CD4-positive, alpha-beta T cell (primary cell): ENCODE measurements at regions not wholly inside any gene's neighbourhood (a gene's known extent, or its start where the extent isn't known, plus 50 kb on each side); places are given as distances from the start of the nearest gene placed in this dataset.

Source experiments
- ATAC-seq: fragments of 200-7000 bp; cut with Tn5 transposase; one replicate; pipeline ENCODE4 v1.10.0; 2022; ENCODE audit warnings: mild to moderate bottlenecking; ENCODE audit not compliant: poor library complexity
- CTCF ChIA-PET: fragments of 350-600 bp; sonication (Branson Sonifier 250); formaldehyde crosslinking; loops from one replicate; lab custom pipeline; 2021; ENCODE audit warnings: antibody characterized with exemption, inconsistent platforms; lab: Charles Lee
- POLR2A ChIA-PET: fragments of 350-600 bp; sonication (Branson Sonifier 250); formaldehyde crosslinking; loops from one replicate; lab custom pipeline; 2021; ENCODE audit warnings: antibody characterized with exemption, inconsistent platforms; lab: Charles Lee
- DNase-seq, 14 experiments: peaks; one replicate each; pipeline ENCODE4 v3.0.0-alpha.2; 2013 to 2020; ENCODE audit warnings: mixed read lengths in 2 of 14
- H3K27ac ChIP-seq, 2 donors: one replicate each; pipeline versions ENCODE4 v1.5.1 to v1.7.0; 2013; ENCODE audit warnings: low read length in 2 of 2, low read depth in 1 of 2, mild to moderate bottlenecking in 1 of 2
- H3K27me3 ChIP-seq, 2 experiments: 1 replicate in 1 of 2; 2 replicates in 1 of 2; pipeline versions ENCODE4 v1.6.1 to v1.7.0; 2013; ENCODE audit warnings: low read length in 2 of 2, control low read depth in 1 of 2, mild to moderate bottlenecking in 1 of 2, moderate library complexity in 1 of 2; ENCODE audit not compliant: insufficient read depth in 2 of 2, control insufficient read depth in 1 of 2
- H3K36me3 ChIP-seq: one replicate; pipeline ENCODE4 v1.6.1; 2013; ENCODE audit warnings: low read length, control low read depth; ENCODE audit not compliant: insufficient read depth
- H3K4me1 ChIP-seq: one replicate; pipeline ENCODE4 v1.6.1; 2013; ENCODE audit warnings: low read length, control low read depth; ENCODE audit not compliant: insufficient read depth
- H3K4me3 ChIP-seq: one replicate; pipeline ENCODE4 v1.5.1; 2013; ENCODE audit warnings: mild to moderate bottlenecking, low read length, moderate library complexity
- H3K9me3 ChIP-seq, 2 experiments: 1 replicate in 1 of 2; 2 replicates in 1 of 2; pipeline versions ENCODE4 v1.6.1 to v1.7.0; 2013; ENCODE audit warnings: low read length in 2 of 2, mild to moderate bottlenecking in 2 of 2, control low read depth in 1 of 2, moderate library complexity in 1 of 2; ENCODE audit not compliant: control insufficient read depth in 1 of 2, insufficient read depth in 1 of 2
- H3K27ac Mint-ChIP-seq: one replicate; pipeline ENCODE4 v1.8.0; 2020; ENCODE audit warnings: mixed read lengths
- H3K27me3 Mint-ChIP-seq: one replicate; pipeline ENCODE4 v1.8.0; 2021; ENCODE audit warnings: mixed read lengths
- H3K36me3 Mint-ChIP-seq: one replicate; pipeline ENCODE4 v1.8.0; 2021; ENCODE audit warnings: low read depth, mixed read lengths
- H3K4me1 Mint-ChIP-seq: one replicate; pipeline ENCODE4 v1.8.0; 2021; ENCODE audit warnings: low read depth, mixed read lengths
- H3K4me3 Mint-ChIP-seq: one replicate; pipeline ENCODE4 v1.8.0; 2020; ENCODE audit warnings: mild to moderate bottlenecking, mixed read lengths
- H3K9me3 Mint-ChIP-seq: one replicate; pipeline ENCODE4 v1.8.0; 2020; ENCODE audit warnings: mixed read lengths
- CTCF ChIP-seq: fragments of 200-600 bp; IDR thresholded peaks from one replicate; pipeline ENCODE4 v1.8.0; 2022; ENCODE audit warnings: antibody characterized with exemption, mild to moderate bottlenecking
- intact Hi-C, 2 experiments: fragments of 100-400 bp; cut with DNase I in 1 of 2; cut with micrococcal nuclease in 1 of 2; formaldehyde crosslinking; loops; one replicate each; pipeline versions ENCODE4 v1.15.1 to v1.9.0; 2023 to 2025; cut with DNase I, micrococcal nuclease

GRCh38 chr18:28792404-28793086 is 615.6 kb upstream of the CDH2 start:
- no peak overlapping the region for H3K4me3 Mint-ChIP-seq

GRCh38 chr18:28791101-28791500 is 614.2 kb upstream of the CDH2 start:
- H3K36me3 Mint-ChIP-seq: no peaks in the 10 kb centered on the region
- intact Hi-C loops: no loop called here
- no peaks in the 10 kb centered on the region for H3K4me1 ChIP-seq
- no peak overlapping the region for H3K27ac Mint-ChIP-seq
- no peak overlapping the region for H3K4me3 ChIP-seq
- no peak for TF ChIP-seq CTCF
- ChIA-PET POLR2A (no interaction called here), CTCF (no interaction called here)
- peaks cover 0 to 3% of the 10 kb centered on the region in 2 experiments for H3K9me3 ChIP-seq
- ATAC-seq (no peak), DNase-seq (no peak)
- no peaks in the 10 kb centered on the region for H3K36me3 ChIP-seq
- H3K27ac ChIP-seq: no peak overlapping the region
- H3K27me3 Mint-ChIP-seq: no peaks in the 10 kb centered on the region
- H3K9me3 Mint-ChIP-seq: peaks cover 2% of the 10 kb centered on the region
- H3K4me3 Mint-ChIP-seq: no peak overlapping the region
- H3K4me1 Mint-ChIP-seq: peaks cover 7% of the 10 kb centered on the region
- no peaks in the 10 kb centered on the region for H3K27me3 ChIP-seq

More at GRCh38 chr18:28792404-28793086, 615.6 kb upstream of the CDH2 start:
- Mint-ChIP-seq H3K36me3 (no peaks in the 10 kb centered on the region), H3K9me3 (peaks cover 2% of the 10 kb centered on the region), H3K27me3 (no peaks in the 10 kb centered on the region), H3K27ac (no peak overlapping the region), H3K4me1 (peaks cover 7% of the 10 kb centered on the region)
- H3K36me3 ChIP-seq: no peaks in the 10 kb centered on the region
- no peak for TF ChIP-seq CTCF
- H3K27ac ChIP-seq: no peak overlapping the region
- intact Hi-C loops: no loop called here
- ChIA-PET POLR2A (no interaction called here), CTCF (no interaction called here)
- no peak for ATAC-seq
- no peak for DNase-seq
- H3K4me1 ChIP-seq: no peaks in the 10 kb centered on the region
- peaks cover 0 to 3% of the 10 kb centered on the region in 2 experiments for H3K9me3 ChIP-seq
- H3K4me3 ChIP-seq: no peak overlapping the region
- H3K27me3 ChIP-seq: no peaks in the 10 kb centered on the region

- Histone ChIP-seq H3K36me3 (no peaks in the 10 kb centered on the region), H3K27me3 (no peaks in the 10 kb centered on the region), H3K9me3 (peaks cover 0 to 3% of the 10 kb centered on the region in 2 experiments), H3K4me1 (no peaks in the 10 kb centered on the region), H3K4me3 (no peak overlapping the region), H3K27ac (no peak overlapping the region)
- intact Hi-C loops: no loop called here
- POLR2A ChIA-PET: no interaction called here
- CTCF ChIA-PET: no interaction called here
- no peak overlapping the region for H3K27ac Mint-ChIP-seq
- H3K36me3 Mint-ChIP-seq: no peaks in the 10 kb centered on the region
- no peak overlapping the region for H3K4me3 Mint-ChIP-seq
- no peak for DNase-seq
- peaks cover 7% of the 10 kb centered on the region for H3K4me1 Mint-ChIP-seq
- H3K27me3 Mint-ChIP-seq: no peaks in the 10 kb centered on the region
- no peak for ATAC-seq
- peaks cover 3% of the 10 kb centered on the region for H3K9me3 Mint-ChIP-seq
- TF ChIP-seq CTCF: no peak
Measured at GRCh38 chr18:28789502-28789901, 612.6 kb upstream of the CDH2 start.
